Vagina (tissue), 2 donors: ENCODE measurements at regions not wholly inside any gene's neighbourhood (a gene's known extent, or its start where the extent isn't known, plus 50 kb on each side); places are given as distances from the start of the nearest gene placed in this dataset.

Experiments
- DNase-seq, 2 donors: peaks; one replicate each; pipeline ENCODE4 v3.0.0-alpha.2; 2017; ENCODE audit errors: extremely low spot score in 2 of 2
- H3K27ac ChIP-seq: fragments of 200-600 bp; sonication (generic); one replicate; pipeline ENCODE4 v1.5.1; 2019
- H3K27me3 ChIP-seq: fragments of 200-600 bp; sonication (generic); one replicate; pipeline ENCODE4 v1.5.1; 2019
- H3K36me3 ChIP-seq, 2 donors: fragments of 200-600 bp; sonication (generic); one replicate each; pipeline ENCODE4 v1.5.1; 2017 to 2019
- H3K4me1 ChIP-seq: fragments of 200-600 bp; sonication (generic); one replicate; pipeline ENCODE4 v1.5.1; 2019
- H3K4me3 ChIP-seq, 2 donors: fragments of 200-600 bp; sonication (generic); 1 replicate in 1 of 2; 2 replicates in 1 of 2; pipeline ENCODE4 v1.5.1; 2016 to 2019
- H3K9me3 ChIP-seq: fragments of 200-600 bp; sonication (generic); one replicate; pipeline ENCODE4 v1.5.1; 2019
- CTCF ChIP-seq, 3 experiments: fragments of 450-650 bp in 2 of 3; fragments of 200-600 bp in 1 of 3; sonication (generic) in 1 of 3; IDR thresholded peaks; one replicate each; pipeline ENCODE4 v1.5.1; 2017 to 2019; ENCODE audit warnings: antibody characterized with exemption in 3 of 3, mild to moderate bottlenecking in 2 of 3, moderate library complexity in 2 of 3
- POLR2A ChIP-seq, 2 donors: fragments of 450-650 bp; IDR thresholded peaks; one replicate each; pipeline ENCODE4 v1.6.1; 2017; ENCODE audit warnings: antibody characterized with exemption in 2 of 2, mild to moderate bottlenecking in 2 of 2, moderate library complexity in 2 of 2
- POLR2AphosphoS5 ChIP-seq, 2 donors: sonication (generic); formaldehyde crosslinking; IDR thresholded peaks; one replicate each; pipeline ENCODE4 v1.9.0; 2017; ENCODE audit warnings: antibody characterized with exemption in 2 of 2, mild to moderate bottlenecking in 2 of 2, low read depth in 1 of 2; ENCODE audit not compliant: insufficient read depth in 1 of 2
- intact Hi-C: fragments of 100-400 bp; cut with DNase I; formaldehyde crosslinking; loops from one replicate; pipeline ENCODE4 v1.15.1; 2023

DNA sequence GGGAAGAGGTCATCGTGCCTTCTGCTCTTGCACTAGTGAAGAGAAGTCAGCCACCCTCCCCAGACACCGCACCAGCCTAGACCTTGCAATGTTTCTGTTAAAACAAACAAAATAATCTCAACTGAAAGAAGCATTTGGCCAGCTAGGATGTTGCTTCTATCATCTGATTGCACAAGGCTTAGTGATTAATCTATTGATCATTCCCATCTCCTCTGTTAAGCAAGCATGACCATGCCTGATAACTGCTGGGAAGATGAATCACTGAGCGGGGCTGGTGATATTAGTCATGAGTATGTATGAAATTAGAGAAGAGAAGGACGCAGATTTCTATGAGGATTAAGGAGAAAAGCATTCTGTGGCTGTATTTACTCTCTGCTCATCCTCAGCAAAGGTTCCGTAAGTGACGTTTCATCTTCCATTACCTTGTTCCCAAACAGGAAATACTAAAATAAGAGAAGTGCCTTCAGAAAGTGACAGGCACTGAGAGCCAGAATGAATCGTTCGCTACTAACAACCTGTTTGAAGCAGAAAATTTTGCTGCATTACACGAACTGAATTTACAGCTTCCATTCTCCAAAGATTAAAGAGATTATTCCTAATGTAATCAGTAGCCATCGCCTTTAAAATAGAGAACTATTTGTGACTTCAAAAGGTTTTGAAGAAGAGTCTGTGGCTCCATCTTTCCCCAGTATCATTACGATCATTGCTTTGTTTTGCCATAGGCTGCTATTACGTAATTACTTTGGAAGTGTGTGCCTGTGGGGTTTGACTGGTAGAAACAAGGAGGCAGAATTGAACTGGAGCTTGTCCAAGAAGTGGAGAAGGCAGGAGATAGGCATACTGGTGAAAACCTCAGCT lies 219.1 kb downstream of the MED10 start:
- Histone ChIP-seq H3K9me3 (no peaks in the 10 kb centered on the region), H3K36me3 (no peaks in the 10 kb centered on the region), H3K27me3 (no peaks in the 10 kb centered on the region), H3K4me3 (no peak overlapping the region), H3K27ac (no peak overlapping the region), H3K4me1 (no peaks in the 10 kb centered on the region)
- TF ChIP-seq POLR2AphosphoS5 (IDR thresholded peaks at IDR 0.05; ENCODE audit: insufficient read depth in 1 of 2, low read depth in 1 of 2): no peak
- DNase-seq: no peak
- intact Hi-C loops: no loop called here

DNA sequence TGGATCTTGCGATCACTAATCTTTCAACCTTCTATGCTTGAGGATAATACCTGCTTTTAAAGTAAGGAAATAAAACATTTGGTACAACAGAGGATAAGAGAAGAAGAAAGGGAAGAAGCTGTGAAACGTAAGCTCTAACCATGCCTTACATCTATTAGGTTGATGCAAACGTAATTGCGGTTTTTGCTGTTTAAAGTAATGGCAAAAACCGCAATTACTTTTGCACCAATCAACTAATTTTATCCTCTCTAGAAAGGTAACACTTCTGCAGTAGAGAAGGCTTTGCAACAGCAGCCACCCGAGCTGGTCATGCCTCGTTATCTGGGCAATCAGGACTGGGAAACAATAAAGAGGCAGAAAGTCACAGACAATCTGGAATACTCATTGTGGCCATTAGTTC lies 224.1 kb downstream of the MED10 start:
- DNase-seq: no peak
- no peak overlapping the region for H3K27ac ChIP-seq
- no peaks in the 10 kb centered on the region for H3K4me1 ChIP-seq
- H3K36me3 ChIP-seq: no peaks in the 10 kb centered on the region
- intact Hi-C loops: no loop called here
- H3K4me3 ChIP-seq: no peak overlapping the region
- H3K27me3 ChIP-seq: no peaks in the 10 kb centered on the region
- H3K9me3 ChIP-seq: no peaks in the 10 kb centered on the region
- TF ChIP-seq CTCF (IDR thresholded peaks at IDR 0.05) (no peak), POLR2A (IDR thresholded peaks at IDR 0.05) (no peak), POLR2AphosphoS5 (IDR thresholded peaks at IDR 0.05; ENCODE audit: insufficient read depth in 1 of 2, low read depth in 1 of 2) (no peak)

DNA sequence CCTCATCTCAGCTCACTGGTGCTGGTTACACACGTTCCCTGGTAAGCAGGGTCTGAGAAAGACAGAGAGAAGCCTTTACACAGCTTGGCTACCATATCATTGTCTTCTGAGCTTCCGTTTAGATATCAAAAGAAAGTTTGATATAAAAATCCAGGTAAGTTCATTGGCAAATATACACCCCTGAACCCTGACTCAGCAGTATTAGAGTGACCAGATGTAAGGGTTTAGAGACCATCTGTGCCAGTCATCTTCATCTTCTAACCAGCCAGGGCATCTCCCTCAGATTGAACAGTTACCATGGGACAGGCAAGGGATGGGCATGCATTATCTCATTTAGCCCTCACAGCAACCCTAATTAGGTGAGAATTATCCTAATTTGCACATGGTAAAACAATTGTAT lies 232.1 kb downstream of the MED10 start:
- DNase-seq: no peak
- no peaks in the 10 kb centered on the region for H3K27me3 ChIP-seq
- no peak overlapping the region for H3K27ac ChIP-seq
- intact Hi-C loops: no loop called here
- no peak overlapping the region for H3K4me3 ChIP-seq
- no peaks in the 10 kb centered on the region for H3K36me3 ChIP-seq
- H3K4me1 ChIP-seq: no peaks in the 10 kb centered on the region
- TF ChIP-seq CTCF (IDR thresholded peaks at IDR 0.05): no peak
- TF ChIP-seq POLR2A (IDR thresholded peaks at IDR 0.05): no peak
- TF ChIP-seq POLR2AphosphoS5 (IDR thresholded peaks at IDR 0.05; ENCODE audit: insufficient read depth in 1 of 2, low read depth in 1 of 2): no peak
- H3K9me3 ChIP-seq: no peaks in the 10 kb centered on the region

DNA sequence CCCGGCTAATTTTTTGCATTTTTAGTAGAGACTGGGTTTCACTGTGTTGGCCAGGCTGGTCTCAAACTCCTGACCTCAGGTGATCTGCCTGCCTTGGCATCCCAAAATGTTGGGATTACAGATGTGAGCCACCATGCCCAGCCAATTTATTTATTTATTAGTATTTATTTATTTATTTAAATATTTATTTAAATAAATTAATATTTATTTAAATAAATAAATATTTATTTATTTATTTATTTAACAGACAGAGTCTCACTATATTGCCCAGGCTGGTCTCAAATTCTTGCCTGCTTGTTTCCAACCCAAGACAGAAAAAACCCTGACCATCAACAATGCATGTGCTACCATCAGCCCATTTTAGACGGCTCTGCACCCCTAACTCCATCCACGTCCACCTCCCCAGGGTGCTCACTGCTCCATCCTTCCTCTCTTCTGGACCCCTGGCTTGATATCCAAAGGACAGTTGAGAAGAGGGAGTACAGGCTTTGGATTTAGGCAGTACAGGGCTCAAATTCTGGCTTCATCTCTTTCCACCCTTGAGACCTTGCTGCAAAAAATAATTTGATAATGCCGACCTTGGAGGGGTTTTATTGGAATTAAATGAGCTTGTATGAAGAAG lies 232.6 kb downstream of the MED10 start:
- Histone ChIP-seq H3K27me3 (no peaks in the 10 kb centered on the region), H3K27ac (no peak overlapping the region), H3K4me3 (no peak overlapping the region), H3K9me3 (no peaks in the 10 kb centered on the region), H3K36me3 (no peaks in the 10 kb centered on the region), H3K4me1 (no peaks in the 10 kb centered on the region)
- peak in 1 of 2 donors; percentile 77 for DNase-seq
- TF ChIP-seq POLR2A (IDR thresholded peaks at IDR 0.05): no peak
- intact Hi-C loops: no loop called here

DNA sequence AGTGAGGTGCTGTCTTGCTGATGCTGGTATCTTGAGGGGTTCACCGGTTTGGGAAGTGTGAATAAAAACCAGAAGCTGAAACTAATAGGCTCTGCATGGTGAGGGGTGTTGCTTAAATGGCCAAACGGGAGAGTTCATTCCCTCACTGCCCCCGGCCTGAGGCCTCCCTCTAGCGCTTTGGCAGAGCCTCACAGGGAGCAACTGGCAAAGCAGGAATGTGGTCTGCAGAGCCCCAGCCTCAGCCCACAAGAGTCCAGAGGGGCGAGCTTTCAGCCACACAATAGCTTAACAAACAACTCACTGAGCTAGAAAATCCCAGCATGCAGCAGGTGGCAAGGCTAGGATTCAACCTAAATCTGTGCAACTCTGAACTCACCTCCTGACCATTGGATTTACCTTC lies 234.8 kb downstream of the MED10 start:
- peak in 1 of 2 donors; percentile 37 for DNase-seq
- H3K27ac ChIP-seq: no peak overlapping the region
- no peaks in the 10 kb centered on the region for H3K9me3 ChIP-seq
- H3K4me1 ChIP-seq: no peaks in the 10 kb centered on the region
- TF ChIP-seq CTCF (IDR thresholded peaks at IDR 0.05): no peak
- no peak for TF ChIP-seq POLR2A (IDR thresholded peaks at IDR 0.05)
- TF ChIP-seq POLR2AphosphoS5 (IDR thresholded peaks at IDR 0.05; ENCODE audit: insufficient read depth in 1 of 2, low read depth in 1 of 2): no peak
- H3K27me3 ChIP-seq: no peaks in the 10 kb centered on the region
- H3K36me3 ChIP-seq: no peaks in the 10 kb centered on the region
- H3K4me3 ChIP-seq: no peak overlapping the region
- intact Hi-C loops: no loop called here

- no peak overlapping the region for H3K4me3 ChIP-seq
- H3K36me3 ChIP-seq: no peaks in the 10 kb centered on the region
- peak in 1 of 2 donors; percentile 82 for DNase-seq
- H3K27me3 ChIP-seq: no peaks in the 10 kb centered on the region
- intact Hi-C loops: no loop called here
- H3K9me3 ChIP-seq: no peaks in the 10 kb centered on the region
- H3K4me1 ChIP-seq: no peaks in the 10 kb centered on the region
- TF ChIP-seq POLR2A (IDR thresholded peaks at IDR 0.05): no peak
- TF ChIP-seq POLR2AphosphoS5 (IDR thresholded peaks at IDR 0.05; ENCODE audit: insufficient read depth in 1 of 2, low read depth in 1 of 2): no peak
- H3K27ac ChIP-seq: no peak overlapping the region
These were observed 236.0 kb downstream of the MED10 start for GRCh38 chr5:6142353-6142752.
